ENCODE measurements at regions not wholly inside any gene's neighbourhood (a gene's known extent, or its start where the extent isn't known, plus 50 kb on each side); places are given as distances from the start of the nearest gene placed in this dataset.

GRCh38 chr6:23368557-23368956 lies 757.5 kb upstream of the NRSN1 start:
- DNase-seq (no peak), ATAC-seq (no peak)
- WGBS = 94% methylated on average over 1 of the region's 1 CpG
- no peaks in the 10 kb centered on the region for H3K27me3 ChIP-seq (ENCODE audit: control insufficient read depth, insufficient read depth)
- H3K27ac ChIP-seq (ENCODE audit: low read length) = no peak overlapping the region
- intact Hi-C loops (cut with DNase I) = no loop called here
- H3K4me1 ChIP-seq (ENCODE audit: control insufficient read depth, insufficient read depth, low read length) = no peaks in the 10 kb centered on the region
- H3K4me3 ChIP-seq (ENCODE audit: low read length) = no peak overlapping the region
- H3K9me3 ChIP-seq (ENCODE audit: control insufficient read depth, low read length) = no peaks in the 10 kb centered on the region

GRCh38 chr6:23370051-23370450 lies 756.0 kb upstream of the NRSN1 start:
- 82% methylated on average over 4 of the region's 4 CpGs for WGBS
- intact Hi-C loops (cut with DNase I) = no loop called here
- no peak for ATAC-seq
- H3K9me3 ChIP-seq (ENCODE audit: control insufficient read depth, low read length) = no peaks in the 10 kb centered on the region
- DNase-seq = no peak
- no peak overlapping the region for H3K27ac ChIP-seq (ENCODE audit: low read length)
- H3K27me3 ChIP-seq (ENCODE audit: control insufficient read depth, insufficient read depth) = no peaks in the 10 kb centered on the region
- H3K4me1 ChIP-seq (ENCODE audit: control insufficient read depth, insufficient read depth, low read length) = no peaks in the 10 kb centered on the region
- H3K4me3 ChIP-seq (ENCODE audit: low read length) = no peak overlapping the region

GRCh38 chr6:23371132-23371915 lies 754.7 kb upstream of the NRSN1 start:
- intact Hi-C loops (cut with DNase I) = no loop called here
- H3K4me3 ChIP-seq (ENCODE audit: low read length) = no peak overlapping the region
- 76% methylated on average over 4 of the region's 4 CpGs for WGBS
- ATAC-seq (no peak), DNase-seq (no peak)
- H3K27me3 ChIP-seq (ENCODE audit: control insufficient read depth, insufficient read depth) = no peaks in the 10 kb centered on the region
- no peaks in the 10 kb centered on the region for H3K4me1 ChIP-seq (ENCODE audit: control insufficient read depth, insufficient read depth, low read length)
- H3K9me3 ChIP-seq (ENCODE audit: control insufficient read depth, low read length) = no peaks in the 10 kb centered on the region
- H3K27ac ChIP-seq (ENCODE audit: low read length) = no peak overlapping the region

- no peaks in the 10 kb centered on the region for H3K9me3 ChIP-seq (ENCODE audit: control insufficient read depth, low read length)
- no peak overlapping the region for H3K4me3 ChIP-seq (ENCODE audit: low read length)
- H3K27me3 ChIP-seq (ENCODE audit: control insufficient read depth, insufficient read depth) = no peaks in the 10 kb centered on the region
- no peak overlapping the region for H3K27ac ChIP-seq (ENCODE audit: low read length)
- DNase-seq = no peak
- ATAC-seq = no peak
- intact Hi-C loops (cut with DNase I) = no loop called here
- H3K4me1 ChIP-seq (ENCODE audit: control insufficient read depth, insufficient read depth, low read length) = no peaks in the 10 kb centered on the region
These were observed 748.2 kb upstream of the NRSN1 start for GRCh38 chr6:23377830-23378229.

GRCh38 chr6:23380465-23380864 lies 745.5 kb upstream of the NRSN1 start:
- no peak overlapping the region for H3K27ac ChIP-seq (ENCODE audit: low read length)
- H3K4me1 ChIP-seq (ENCODE audit: control insufficient read depth, insufficient read depth, low read length) = no peaks in the 10 kb centered on the region
- ATAC-seq = no peak
- 96% methylated on average over 3 of the region's 3 CpGs for WGBS
- H3K9me3 ChIP-seq (ENCODE audit: control insufficient read depth, low read length) = no peaks in the 10 kb centered on the region
- H3K4me3 ChIP-seq (ENCODE audit: low read length) = no peak overlapping the region
- DNase-seq = no peak
- H3K27me3 ChIP-seq (ENCODE audit: control insufficient read depth, insufficient read depth) = no peaks in the 10 kb centered on the region
- intact Hi-C loops (cut with DNase I) = no loop called here

GRCh38 chr6:23388086-23388783 lies 737.8 kb upstream of the NRSN1 start:
- intact Hi-C loops (cut with DNase I) = no loop called here
- Histone ChIP-seq H3K9me3 (ENCODE audit: control insufficient read depth, low read length) (no peaks in the 10 kb centered on the region), H3K27me3 (ENCODE audit: control insufficient read depth, insufficient read depth) (no peaks in the 10 kb centered on the region), H3K4me3 (ENCODE audit: low read length) (no peak overlapping the region), H3K27ac (ENCODE audit: low read length) (no peak overlapping the region), H3K4me1 (ENCODE audit: control insufficient read depth, insufficient read depth, low read length) (no peaks in the 10 kb centered on the region)
- WGBS = 93% methylated on average over 11 of the region's 11 CpGs
- ATAC-seq (no peak), DNase-seq (no peak)

GRCh38 chr6:23389386-23389785 lies 736.6 kb upstream of the NRSN1 start:
- no peaks in the 10 kb centered on the region for H3K4me1 ChIP-seq (ENCODE audit: control insufficient read depth, insufficient read depth, low read length)
- no peak overlapping the region for H3K4me3 ChIP-seq (ENCODE audit: low read length)
- no peak for ATAC-seq
- intact Hi-C loops (cut with DNase I) = no loop called here
- H3K9me3 ChIP-seq (ENCODE audit: control insufficient read depth, low read length) = no peaks in the 10 kb centered on the region
- 87% methylated on average over 3 of the region's 3 CpGs for WGBS
- no peak overlapping the region for H3K27ac ChIP-seq (ENCODE audit: low read length)
- DNase-seq = no peak
- H3K27me3 ChIP-seq (ENCODE audit: control insufficient read depth, insufficient read depth) = no peaks in the 10 kb centered on the region

GRCh38 chr6:23390221-23390620 lies 735.8 kb upstream of the NRSN1 start:
- ATAC-seq = no peak
- Histone ChIP-seq H3K4me1 (ENCODE audit: control insufficient read depth, insufficient read depth, low read length) (no peaks in the 10 kb centered on the region), H3K27me3 (ENCODE audit: control insufficient read depth, insufficient read depth) (no peaks in the 10 kb centered on the region), H3K4me3 (ENCODE audit: low read length) (no peak overlapping the region), H3K9me3 (ENCODE audit: control insufficient read depth, low read length) (no peaks in the 10 kb centered on the region), H3K27ac (ENCODE audit: low read length) (no peak overlapping the region)
- intact Hi-C loops (cut with DNase I) = no loop called here
- 90% methylated on average over 2 of the region's 2 CpGs for WGBS
- DNase-seq = no peak

- Histone ChIP-seq H3K4me3 (ENCODE audit: low read length) (no peak overlapping the region), H3K27me3 (ENCODE audit: control insufficient read depth, insufficient read depth) (no peaks in the 10 kb centered on the region), H3K27ac (ENCODE audit: low read length) (no peak overlapping the region), H3K4me1 (ENCODE audit: control insufficient read depth, insufficient read depth, low read length) (no peaks in the 10 kb centered on the region), H3K9me3 (ENCODE audit: control insufficient read depth, low read length) (no peaks in the 10 kb centered on the region)
- no peak for ATAC-seq
- intact Hi-C loops (cut with DNase I) = no loop called here
- no peak for DNase-seq
- 32% methylated on average over 2 of the region's 2 CpGs for WGBS
These were observed 731.3 kb upstream of the NRSN1 start for GRCh38 chr6:23394681-23395080.

- Histone ChIP-seq H3K9me3 (ENCODE audit: control insufficient read depth, low read length) (no peaks in the 10 kb centered on the region), H3K4me3 (ENCODE audit: low read length) (no peak overlapping the region), H3K27ac (ENCODE audit: low read length) (no peak overlapping the region), H3K4me1 (ENCODE audit: control insufficient read depth, insufficient read depth, low read length) (no peaks in the 10 kb centered on the region), H3K27me3 (ENCODE audit: control insufficient read depth, insufficient read depth) (no peaks in the 10 kb centered on the region)
- no peak for DNase-seq
- intact Hi-C loops (cut with DNase I) = no loop called here
- WGBS = 85% methylated on average over 2 of the region's 2 CpGs
- no peak for ATAC-seq
These were observed 730.6 kb upstream of the NRSN1 start for GRCh38 chr6:23395381-23395780.

GRCh38 chr6:23396949-23397348 lies 729.1 kb upstream of the NRSN1 start:
- intact Hi-C loops (cut with DNase I) = no loop called here
- Histone ChIP-seq H3K4me3 (ENCODE audit: low read length) (no peak overlapping the region), H3K27ac (ENCODE audit: low read length) (no peak overlapping the region), H3K27me3 (ENCODE audit: control insufficient read depth, insufficient read depth) (no peaks in the 10 kb centered on the region), H3K4me1 (ENCODE audit: control insufficient read depth, insufficient read depth, low read length) (no peaks in the 10 kb centered on the region), H3K9me3 (ENCODE audit: control insufficient read depth, low read length) (no peaks in the 10 kb centered on the region)
- 88% methylated on average over 3 of the region's 3 CpGs for whole genome bisulfite sequencing
- no peak for DNase-seq
- ATAC-seq = no peak

Measured in right cardiac atrium (tissue), 5 donors.